Keratinocyte (primary cell): ENCODE measurements at regions not wholly inside any gene's neighbourhood (a gene's known extent, or its start where the extent isn't known, plus 50 kb on each side); places are given as distances from the start of the nearest gene placed in this dataset.

ENCODE experiments used
- DNase-seq: peaks from one replicate; pipeline ENCODE4 v3.0.0-alpha.2; 2011; ENCODE audit warnings: low read depth, missing footprints, low spot score
- FAIRE-seq: peaks from 2 replicates; lab custom pipeline; 2011; peaks lifted over from hg19 to GRCh38; lab: Jason Lieb, UNC
- H2AFZ ChIP-seq: 2 replicates; pipeline ENCODE4 v1.6.0; 2012; ENCODE audit warnings: low read length, control low read depth, inconsistent platforms; ENCODE audit not compliant: control insufficient read depth
- H3K27ac ChIP-seq: 2 replicates; pipeline ENCODE4 v1.5.1; 2011; ENCODE audit warnings: low read length; ENCODE audit not compliant: control insufficient read depth, insufficient read depth
- H3K27me3 ChIP-seq: 3 replicates; pipeline ENCODE4 v1.6.0; 2011; ENCODE audit warnings: low read length; ENCODE audit not compliant: control insufficient read depth, insufficient read depth; ENCODE audit errors: extremely low read depth
- H3K36me3 ChIP-seq, 2 experiments: 2 replicates in 1 of 2; 3 replicates in 1 of 2; pipeline ENCODE4 v1.5.1; 2011; ENCODE audit warnings: low read length in 2 of 2, mild to moderate bottlenecking in 1 of 2; ENCODE audit not compliant: control insufficient read depth in 2 of 2, insufficient read depth in 2 of 2; ENCODE audit errors: extremely low read depth in 1 of 2
- H3K4me1 ChIP-seq: 3 replicates; pipeline ENCODE4 v1.5.1; 2011; ENCODE audit warnings: low read length; ENCODE audit not compliant: control insufficient read depth, insufficient read depth; ENCODE audit errors: extremely low read depth
- H3K4me2 ChIP-seq: 3 replicates; pipeline ENCODE4 v1.6.0; 2011; ENCODE audit warnings: low read depth, low read length; ENCODE audit not compliant: control insufficient read depth, insufficient read depth; ENCODE audit errors: extremely low read depth
- H3K4me3 ChIP-seq, 3 experiments: fragments of 200-600 bp in 1 of 3; sonication (generic) in 1 of 3; 2 replicates in 2 of 3; 3 replicates in 1 of 3; pipeline ENCODE4 v1.5.1; 2011 to 2016; ENCODE audit warnings: low read length in 3 of 3, mild to moderate bottlenecking in 3 of 3, control low read depth in 2 of 3, inconsistent platforms in 1 of 3, low read depth in 1 of 3, mixed read lengths in 1 of 3, mixed run types in 1 of 3, moderate library complexity in 1 of 3; ENCODE audit not compliant: control insufficient read depth in 2 of 3, insufficient read depth in 2 of 3; ENCODE audit errors: extremely low read depth in 1 of 3
- H3K79me2 ChIP-seq: 2 replicates; pipeline ENCODE4 v1.6.0; 2012; ENCODE audit warnings: low read length; ENCODE audit not compliant: control insufficient read depth, insufficient read depth
- H3K9ac ChIP-seq: 3 replicates; pipeline ENCODE4 v1.6.0; 2011; ENCODE audit warnings: low read length; ENCODE audit not compliant: control insufficient read depth, insufficient read depth; ENCODE audit errors: extremely low read depth
- H3K9me1 ChIP-seq: 3 replicates; pipeline ENCODE4 v1.6.0; 2011; ENCODE audit warnings: low read length; ENCODE audit not compliant: control insufficient read depth, insufficient read depth; ENCODE audit errors: extremely low read depth
- H3K9me3 ChIP-seq: 2 replicates; pipeline ENCODE4 v1.5.1; 2012; ENCODE audit warnings: low read depth, low read length; ENCODE audit not compliant: control insufficient read depth
- H4K20me1 ChIP-seq: 3 replicates; pipeline ENCODE4 v1.6.0; 2011; ENCODE audit warnings: low read length; ENCODE audit not compliant: control insufficient read depth, insufficient read depth; ENCODE audit errors: extremely low read depth
- CTCF ChIP-seq, 3 experiments: IDR thresholded peaks in 1 of 3; conservative IDR thresholded peaks in 1 of 3; optimal IDR thresholded peaks in 1 of 3; 2 replicates in 2 of 3; 3 replicates in 1 of 3; pipeline versions ENCODE3 to v1.5.1; 2011; ENCODE audit warnings: low read length in 3 of 3, mild to moderate bottlenecking in 3 of 3, moderate library complexity in 2 of 3, control low read depth in 1 of 3, inconsistent platforms in 1 of 3; ENCODE audit not compliant: insufficient read depth in 2 of 3; ENCODE audit errors: extremely low read depth in 1 of 3
- EZH2 ChIP-seq: IDR thresholded peaks from one replicate; pipeline ENCODE4 v1.6.1; 2012; ENCODE audit warnings: inconsistent platforms, mild to moderate bottlenecking, low read length, moderate library complexity
- dilution Hi-C: fragments of 300-500 bp; cut with MboI; formaldehyde crosslinking; loops from one replicate; pipeline ENCODE4 v1.7.0; 2020; ENCODE audit warnings: low sequenced_read_pairs; ENCODE audit not compliant: extremely low pct_ligation_motif_present

- Histone ChIP-seq H3K4me1 (peaks cover 9% of the 10 kb centered on the region), H3K9ac (no peak overlapping the region), H3K36me3 (no peaks in the 10 kb centered on the region), H3K27me3 (no peaks in the 10 kb centered on the region), H3K4me3 (no peak overlapping the region), H3K27ac (no peak overlapping the region), H3K4me2 (no peak overlapping the region), H3K79me2 (no peaks in the 10 kb centered on the region), H2AFZ (no peak overlapping the region), H4K20me1 (no peaks in the 10 kb centered on the region), H3K9me1 (no peaks in the 10 kb centered on the region), H3K9me3 (peaks cover 2% of the 10 kb centered on the region)
- no peak for TF ChIP-seq EZH2
- dilution Hi-C loops: no loop called here
- no peak for DNase-seq
- no peak for FAIRE-seq
Measured at GRCh38 chr6:106770081-106770480, 140.7 kb downstream of the QRSL1 start.

- H2AFZ ChIP-seq: no peak overlapping the region
- no peak overlapping the region for H3K4me3 ChIP-seq
- H3K27me3 ChIP-seq: no peaks in the 10 kb centered on the region
- peaks cover 2% of the 10 kb centered on the region for H3K9me3 ChIP-seq
- dilution Hi-C loops: no loop called here
- no peaks in the 10 kb centered on the region for H3K79me2 ChIP-seq
- H4K20me1 ChIP-seq: no peaks in the 10 kb centered on the region
- no peak overlapping the region for H3K9ac ChIP-seq
- no peaks in the 10 kb centered on the region for H3K4me1 ChIP-seq
- H3K36me3 ChIP-seq: no peaks in the 10 kb centered on the region
- H3K4me2 ChIP-seq: no peak overlapping the region
- DNase-seq (no peak), FAIRE-seq (no peak)
- TF ChIP-seq CTCF (optimal IDR thresholded peaks at IDR 0.05 in 1 of 3, IDR thresholded peaks at IDR 0.05 in 1 of 3, conservative IDR thresholded peaks at IDR 0.05 in 1 of 3; ENCODE audit: extremely low read depth in 1 of 3, insufficient read depth in 2 of 3, low read length in 3 of 3) (no peak), EZH2 (no peak)
- no peaks in the 10 kb centered on the region for H3K9me1 ChIP-seq
- no peak overlapping the region for H3K27ac ChIP-seq
Measured at GRCh38 chr6:106767271-106767670, 137.9 kb downstream of the QRSL1 start.

GRCh38 chr6:106766201-106766600, 136.8 kb downstream of the QRSL1 start:
- H3K9ac ChIP-seq: no peak overlapping the region
- H3K4me1 ChIP-seq: no peaks in the 10 kb centered on the region
- no peak overlapping the region for H2AFZ ChIP-seq
- no peak overlapping the region for H3K4me2 ChIP-seq
- H3K4me3 ChIP-seq: no peak overlapping the region
- no peaks in the 10 kb centered on the region for H3K79me2 ChIP-seq
- H4K20me1 ChIP-seq: no peaks in the 10 kb centered on the region
- TF ChIP-seq CTCF (optimal IDR thresholded peaks at IDR 0.05 in 1 of 3, IDR thresholded peaks at IDR 0.05 in 1 of 3, conservative IDR thresholded peaks at IDR 0.05 in 1 of 3; ENCODE audit: extremely low read depth in 1 of 3, insufficient read depth in 2 of 3, low read length in 3 of 3) (no peak), EZH2 (no peak)
- no peaks in the 10 kb centered on the region for H3K27me3 ChIP-seq
- no peak for DNase-seq
- dilution Hi-C loops: no loop called here
- no peaks in the 10 kb centered on the region for H3K36me3 ChIP-seq
- no peak for FAIRE-seq
- no peaks in the 10 kb centered on the region for H3K9me1 ChIP-seq
- H3K9me3 ChIP-seq: peaks cover 2% of the 10 kb centered on the region
- H3K27ac ChIP-seq: no peak overlapping the region
